ENCODE measurements at regions not wholly inside any gene's neighbourhood (a gene's known extent, or its start where the extent isn't known, plus 50 kb on each side); places are given as distances from the start of the nearest gene placed in this dataset.

DNA sequence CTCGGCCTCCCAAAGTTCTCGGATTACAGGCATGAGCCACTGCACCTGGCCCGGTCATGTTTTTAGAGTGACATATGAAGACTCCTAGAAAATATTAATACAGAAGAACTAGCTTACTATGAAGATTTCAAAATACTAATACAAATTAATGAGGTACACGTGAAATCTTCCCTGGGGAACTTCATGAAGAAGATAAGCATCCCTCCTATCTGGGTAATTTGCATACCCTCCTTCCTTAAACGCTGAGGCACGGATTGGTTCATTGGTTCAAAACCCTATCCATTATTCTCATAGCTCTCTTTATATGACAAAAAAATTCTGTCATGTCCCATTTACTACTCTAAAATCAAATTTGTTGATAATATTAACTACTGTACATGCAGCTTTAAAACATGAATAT lies 224.8 kb upstream of the KLF14 start:
- TF ChIP-seq POLR2AphosphoS5 (IDR thresholded peaks at IDR 0.05; ENCODE audit: low read depth, low read length) (no peak), TAF1 (IDR thresholded peaks at IDR 0.05; ENCODE audit: borderline replicate concordance, low read depth, low read length) (no peak), POLR2A (IDR thresholded peaks at IDR 0.05; ENCODE audit: low read depth, low read length) (no peak)
- no peak for DNase-seq (ENCODE audit: insufficient read length)
- no peak for FAIRE-seq

DNA sequence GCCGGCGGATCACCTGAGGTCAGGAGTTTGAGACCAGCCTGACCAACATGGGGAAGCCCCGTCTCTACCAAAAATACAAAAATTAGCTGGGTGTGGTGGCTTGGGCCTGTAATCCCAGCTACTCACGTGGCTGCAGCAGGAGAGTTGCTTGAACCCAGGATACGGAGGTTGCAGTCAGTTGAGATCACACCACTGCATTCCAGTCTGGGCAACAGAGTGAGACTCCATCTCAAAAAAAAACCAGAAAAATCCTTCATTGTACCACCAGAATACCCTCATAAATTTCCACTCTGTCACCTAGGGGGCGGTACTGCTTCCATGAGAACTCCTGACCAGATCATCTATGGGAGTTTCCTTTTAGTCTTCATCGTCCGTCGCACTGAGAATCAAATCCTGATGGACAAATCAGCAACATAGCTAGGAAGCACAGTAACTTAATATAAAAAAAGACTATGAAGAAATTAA lies 225.8 kb upstream of the KLF14 start:
- TF ChIP-seq POLR2A (IDR thresholded peaks at IDR 0.05; ENCODE audit: low read depth, low read length) (no peak; the same call in 1 of the 2 replicates), TAF1 (IDR thresholded peaks at IDR 0.05; ENCODE audit: borderline replicate concordance, low read depth, low read length) (0 out of 2 replicates have a peak, but pooled peaks have one; percentile 28), POLR2AphosphoS5 (IDR thresholded peaks at IDR 0.05; ENCODE audit: low read depth, low read length) (no peak; the same call in 1 of the 2 replicates)
- no peak for FAIRE-seq
- DNase-seq (ENCODE audit: insufficient read length), result no peak

DNA sequence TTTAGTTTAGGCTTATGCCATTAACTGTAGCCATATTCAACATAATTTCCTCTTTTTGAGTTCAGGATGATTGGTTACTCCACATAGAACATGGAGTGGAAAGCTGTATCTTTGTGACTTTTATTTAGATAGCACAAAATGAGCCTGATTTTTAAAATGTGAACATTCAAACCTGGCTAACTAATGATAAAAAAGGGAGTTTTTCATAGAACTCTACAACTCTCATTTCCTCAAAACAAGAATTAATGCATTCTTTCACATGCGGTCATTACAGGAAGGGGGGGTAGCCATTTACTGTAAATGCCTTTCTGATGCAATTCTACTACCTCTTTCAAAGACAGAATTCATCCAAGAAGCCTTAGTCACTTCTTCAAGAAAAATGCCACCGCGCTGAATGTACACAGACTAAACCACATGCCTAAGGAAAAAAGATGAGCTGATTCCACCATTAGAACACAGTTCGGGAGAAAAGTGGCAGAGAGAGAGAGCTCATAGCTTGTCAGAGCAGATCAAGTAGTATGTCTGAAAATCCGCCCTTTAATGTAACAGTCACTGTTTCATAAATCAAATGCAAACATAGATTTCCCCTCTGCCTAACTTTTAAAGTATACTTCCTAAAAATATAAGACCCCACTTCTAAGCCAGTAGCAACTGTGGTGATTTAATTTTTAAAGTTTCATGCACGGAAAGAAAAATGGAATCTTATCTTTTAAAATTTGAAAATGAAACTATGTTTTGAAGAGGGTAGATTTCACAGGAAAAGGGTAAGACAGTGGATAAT lies 226.4 kb upstream of the KLF14 start:
- TF ChIP-seq POLR2A (IDR thresholded peaks at IDR 0.05; ENCODE audit: low read depth, low read length) (no peak), TAF1 (IDR thresholded peaks at IDR 0.05; ENCODE audit: borderline replicate concordance, low read depth, low read length) (no peak)
- DNase-seq (ENCODE audit: insufficient read length) (no peak), FAIRE-seq (peak; percentile 56)

DNA sequence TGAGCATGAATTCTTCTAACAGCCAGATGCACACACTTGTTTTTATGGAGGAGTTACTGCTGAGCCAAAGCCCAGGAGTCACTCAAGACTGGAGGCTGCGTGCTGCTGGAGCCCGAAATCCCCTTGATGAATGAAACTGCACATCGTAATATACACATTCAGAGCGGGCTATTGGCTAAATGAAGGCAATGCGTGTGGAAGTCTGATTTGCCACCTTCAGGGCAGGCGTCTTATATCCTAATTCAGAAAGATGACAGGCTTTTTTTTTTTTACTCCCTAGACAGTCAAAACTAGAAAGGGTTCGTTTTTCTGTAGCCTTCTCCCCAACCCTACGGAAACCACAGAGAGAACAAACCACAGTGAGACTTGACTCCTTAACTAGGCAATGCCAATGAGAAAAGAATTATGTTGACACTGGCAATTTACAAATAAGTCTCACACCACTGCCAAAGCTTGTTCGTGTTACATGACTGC lies 227.2 kb upstream of the KLF14 start:
- FAIRE-seq (peak; percentile 78), DNase-seq (ENCODE audit: insufficient read length) (peak; percentile 29)
- peak; percentile 99 for TF ChIP-seq POLR2A (IDR thresholded peaks at IDR 0.05; ENCODE audit: low read depth, low read length)
- TF ChIP-seq TAF1 (IDR thresholded peaks at IDR 0.05; ENCODE audit: borderline replicate concordance, low read depth, low read length), result peak; percentile 99
- TF ChIP-seq POLR2AphosphoS5 (IDR thresholded peaks at IDR 0.05; ENCODE audit: low read depth, low read length), result peak; percentile 99

DNA sequence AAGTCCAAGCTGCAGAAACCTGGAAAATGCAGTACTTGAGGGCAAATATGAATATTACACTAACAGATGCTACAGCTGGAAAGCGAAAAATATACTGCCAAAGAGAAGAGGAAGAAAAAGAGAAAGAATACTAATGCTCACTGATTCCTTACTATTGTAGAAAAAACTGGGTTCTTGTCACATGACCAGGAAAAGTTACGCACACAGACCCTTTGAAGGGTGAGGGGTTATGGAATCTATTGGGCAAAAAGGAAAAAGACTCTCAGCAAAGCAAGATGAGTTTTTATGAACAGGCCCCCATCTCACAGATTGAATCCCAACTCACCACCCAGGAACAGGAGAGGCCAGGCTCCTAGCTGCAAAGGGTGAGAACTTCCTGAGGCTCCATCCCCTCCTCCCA lies 228.1 kb upstream of the KLF14 start:
- FAIRE-seq (no peak), DNase-seq (ENCODE audit: insufficient read length) (no peak)
- TF ChIP-seq TAF1 (IDR thresholded peaks at IDR 0.05; ENCODE audit: borderline replicate concordance, low read depth, low read length) (no peak), POLR2AphosphoS5 (IDR thresholded peaks at IDR 0.05; ENCODE audit: low read depth, low read length) (no peak), POLR2A (IDR thresholded peaks at IDR 0.05; ENCODE audit: low read depth, low read length) (no peak)

DNA sequence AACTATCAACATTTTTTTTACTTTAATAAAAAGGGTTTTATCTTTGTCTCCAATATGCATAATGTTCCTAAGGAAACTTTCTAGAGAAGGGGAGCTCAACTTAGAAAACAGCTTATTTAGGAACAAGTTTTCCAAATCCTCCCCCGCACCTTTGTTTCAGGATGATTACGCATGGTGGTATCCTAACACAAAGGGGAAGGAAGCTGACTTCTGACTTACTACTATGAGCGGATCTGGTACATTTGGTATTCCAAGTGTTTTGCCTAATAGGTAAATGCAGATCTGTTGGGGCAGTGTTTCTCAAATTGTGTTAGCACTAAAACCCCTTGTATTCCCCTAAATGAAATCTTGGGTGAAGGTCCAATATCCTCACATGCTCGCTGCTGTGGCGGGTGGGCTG lies 229.3 kb upstream of the KLF14 start:
- TF ChIP-seq TAF1 (IDR thresholded peaks at IDR 0.05; ENCODE audit: borderline replicate concordance, low read depth, low read length) (no peak), POLR2A (IDR thresholded peaks at IDR 0.05; ENCODE audit: low read depth, low read length) (no peak), POLR2AphosphoS5 (IDR thresholded peaks at IDR 0.05; ENCODE audit: low read depth, low read length) (no peak)
- DNase-seq (ENCODE audit: insufficient read length) (no peak), FAIRE-seq (no peak)

DNA sequence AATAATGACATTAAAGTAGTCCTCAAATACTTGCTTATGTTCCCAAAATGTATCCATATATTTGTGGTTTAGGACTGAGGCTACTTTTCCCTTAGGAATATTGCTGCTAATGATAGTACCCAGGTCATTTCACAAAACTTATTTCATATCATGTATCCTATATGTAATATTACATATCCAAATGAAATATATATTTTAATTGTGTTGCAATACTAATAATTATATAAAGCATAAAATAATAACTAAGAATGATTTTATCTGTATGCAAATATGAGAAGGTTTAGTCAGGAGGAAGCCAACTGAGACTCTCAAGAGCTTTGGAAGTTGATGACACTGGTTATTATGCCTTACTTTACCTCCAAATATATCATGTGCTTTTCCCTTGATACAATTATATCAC lies 231.5 kb upstream of the KLF14 start:
- DNase-seq (ENCODE audit: insufficient read length), result no peak
- no peak for FAIRE-seq
- TF ChIP-seq POLR2AphosphoS5 (IDR thresholded peaks at IDR 0.05; ENCODE audit: low read depth, low read length) (no peak), TAF1 (IDR thresholded peaks at IDR 0.05; ENCODE audit: borderline replicate concordance, low read depth, low read length) (no peak)

DNA sequence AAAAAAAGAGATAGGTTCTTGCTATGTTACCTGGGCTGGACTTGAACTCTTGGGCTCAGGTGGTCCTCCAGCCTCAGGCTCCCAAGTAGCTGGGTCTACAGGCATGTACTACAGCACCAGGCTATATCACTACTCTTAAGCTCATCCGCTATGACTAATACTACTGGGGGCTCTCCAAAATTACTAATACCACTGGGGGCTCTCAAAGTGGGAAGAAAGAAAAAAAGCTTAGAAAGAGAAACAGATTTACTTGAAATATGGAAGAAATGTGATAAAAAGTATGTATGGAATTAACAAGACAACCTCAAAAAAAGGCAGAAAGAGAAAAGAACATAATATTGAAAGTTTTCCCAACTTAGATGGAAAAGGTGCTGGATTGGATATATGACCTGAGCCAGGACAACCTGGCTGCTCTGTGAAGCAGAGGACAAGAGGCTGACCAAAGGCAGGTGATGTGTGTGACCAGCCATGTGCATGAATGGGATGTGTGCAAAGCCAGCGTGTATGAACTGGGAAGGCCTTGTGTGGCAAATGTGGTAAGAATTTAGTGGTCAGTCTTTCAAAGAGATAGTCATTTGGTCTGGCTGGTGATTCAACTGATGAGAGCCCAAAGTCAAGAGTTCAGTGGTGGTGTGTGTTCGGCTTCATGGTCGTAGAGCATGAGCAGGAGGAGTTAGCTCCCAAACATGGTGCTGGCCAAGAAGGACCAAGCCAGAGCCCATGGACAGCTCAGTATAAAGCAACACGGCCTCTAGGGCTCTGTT lies 232.4 kb upstream of the KLF14 start:
- FAIRE-seq, result peak; percentile 48
- TF ChIP-seq POLR2A (IDR thresholded peaks at IDR 0.05; ENCODE audit: low read depth, low read length), result no peak
- no peak for TF ChIP-seq TAF1 (IDR thresholded peaks at IDR 0.05; ENCODE audit: borderline replicate concordance, low read depth, low read length)
- TF ChIP-seq POLR2AphosphoS5 (IDR thresholded peaks at IDR 0.05; ENCODE audit: low read depth, low read length), result no peak
- DNase-seq (ENCODE audit: insufficient read length), result no peak

DNA sequence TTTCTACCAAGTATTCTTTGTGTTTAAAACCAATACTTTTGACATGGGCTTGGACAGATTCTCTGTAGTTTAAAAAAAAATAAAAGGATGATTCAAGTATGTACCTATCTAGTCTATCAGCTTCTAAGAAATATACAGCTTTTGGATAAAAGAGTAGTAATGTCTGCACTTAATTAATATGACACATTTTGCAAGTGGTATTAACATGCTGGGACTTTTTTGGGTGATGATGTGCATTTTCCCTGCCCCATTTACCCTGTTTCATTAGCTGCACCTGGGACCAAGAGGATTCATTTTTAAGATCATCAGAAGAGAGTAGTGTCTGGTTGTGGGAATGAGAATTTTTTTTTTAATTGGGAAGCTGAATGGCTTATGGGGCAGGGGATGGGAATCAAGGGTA lies 236.2 kb upstream of the KLF14 start:
- TF ChIP-seq POLR2A (IDR thresholded peaks at IDR 0.05; ENCODE audit: low read depth, low read length), result no peak
- no peak for TF ChIP-seq POLR2AphosphoS5 (IDR thresholded peaks at IDR 0.05; ENCODE audit: low read depth, low read length)
- TF ChIP-seq TAF1 (IDR thresholded peaks at IDR 0.05; ENCODE audit: borderline replicate concordance, low read depth, low read length), result no peak
- no peak for DNase-seq (ENCODE audit: insufficient read length)
- FAIRE-seq, result no peak

DNA sequence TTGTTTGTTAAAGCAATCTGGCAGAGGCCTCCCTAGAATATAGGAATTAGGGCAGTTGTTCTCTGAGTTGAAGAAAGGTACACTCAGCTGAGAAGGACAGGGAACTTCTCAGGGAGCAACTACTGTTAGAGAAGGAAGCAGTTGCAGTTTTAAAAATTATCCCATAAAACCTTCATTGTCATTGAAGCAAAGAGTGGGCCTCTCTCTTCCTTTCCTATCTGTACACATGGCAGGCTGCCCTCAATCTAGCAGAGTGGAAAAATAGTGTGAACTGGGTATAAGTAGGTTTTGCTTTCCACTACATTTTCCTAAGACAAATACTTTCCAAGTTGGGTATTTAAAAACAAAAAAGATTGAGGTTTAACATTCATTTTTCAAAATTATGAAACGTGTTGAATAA lies 236.7 kb upstream of the KLF14 start:
- TF ChIP-seq TAF1 (IDR thresholded peaks at IDR 0.05; ENCODE audit: borderline replicate concordance, low read depth, low read length) (no peak), POLR2A (IDR thresholded peaks at IDR 0.05; ENCODE audit: low read depth, low read length) (no peak), POLR2AphosphoS5 (IDR thresholded peaks at IDR 0.05; ENCODE audit: low read depth, low read length) (no peak)
- peak; percentile 17 for FAIRE-seq
- no peak for DNase-seq (ENCODE audit: insufficient read length)

DNA sequence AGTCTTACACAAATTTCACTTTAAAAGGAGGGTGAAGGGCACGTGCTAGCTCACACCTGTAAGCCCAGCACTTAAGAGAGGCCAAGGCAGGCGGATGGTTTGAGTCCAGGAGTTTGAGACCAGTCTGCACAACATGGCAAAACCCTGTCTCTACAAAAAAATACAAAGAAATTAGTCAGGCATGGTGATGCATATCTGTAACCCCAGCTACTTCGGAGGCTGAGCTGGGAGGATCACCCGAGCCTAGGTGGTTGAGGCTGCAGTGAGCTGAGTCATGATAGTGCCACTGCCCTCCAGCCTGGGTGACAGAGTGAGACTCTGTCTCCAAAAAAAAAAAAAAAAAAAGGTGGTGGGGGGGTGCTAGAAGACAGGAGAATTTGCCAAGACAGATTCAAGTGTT lies 237.3 kb upstream of the KLF14 start:
- FAIRE-seq (no peak), DNase-seq (ENCODE audit: insufficient read length) (no peak)
- TF ChIP-seq TAF1 (IDR thresholded peaks at IDR 0.05; ENCODE audit: borderline replicate concordance, low read depth, low read length) (no peak), POLR2A (IDR thresholded peaks at IDR 0.05; ENCODE audit: low read depth, low read length) (no peak), POLR2AphosphoS5 (IDR thresholded peaks at IDR 0.05; ENCODE audit: low read depth, low read length) (no peak)

Measured in GM12892 (cell line).